WTC11 (cell line): ENCODE measurements at regions not wholly inside any gene's neighbourhood (a gene's known extent, or its start where the extent isn't known, plus 50 kb on each side); places are given as distances from the start of the nearest gene placed in this dataset.

Experiments used
- ATAC-seq: fragments of 200-7000 bp; cut with Tn5 transposase; 2 replicates; pipeline ENCODE4 v1.10.0; 2021; ENCODE audit warnings: mild to moderate bottlenecking, moderate library complexity
- CTCF ChIA-PET: fragments of 300-600 bp; sonication (Branson Sonifier 250); formaldehyde crosslinking; loops from one replicate; lab custom pipeline; 2021; ENCODE audit warnings: antibody characterized with exemption; lab: Charles Lee
- POLR2A ChIA-PET: fragments of 350-600 bp; sonication (Branson Sonifier 250); formaldehyde crosslinking; loops from one replicate; lab custom pipeline; 2021; ENCODE audit warnings: antibody characterized with exemption; lab: Charles Lee
- DNase-seq: peaks from one replicate; pipeline ENCODE4 v3.0.0; 2021; ENCODE audit warnings: low spot score
- H3K27ac Mint-ChIP-seq: 2 replicates; pipeline ENCODE4 v1.8.0; 2021; ENCODE audit warnings: mixed read lengths
- H3K27me3 Mint-ChIP-seq: 2 replicates; pipeline ENCODE4 v1.8.0; 2021; ENCODE audit warnings: low read depth, mild to moderate bottlenecking, moderate library complexity, mixed read lengths
- H3K36me3 Mint-ChIP-seq: 2 replicates; pipeline ENCODE4 v1.8.0; 2021; ENCODE audit warnings: mixed read lengths
- H3K4me1 Mint-ChIP-seq: 2 replicates; pipeline ENCODE4 v1.8.0; 2022; ENCODE audit warnings: mixed read lengths
- H3K4me3 Mint-ChIP-seq: 2 replicates; pipeline ENCODE4 v1.8.0; 2021; ENCODE audit warnings: mild to moderate bottlenecking, moderate library complexity, mixed read lengths
- H3K9me3 Mint-ChIP-seq: 2 replicates; pipeline ENCODE4 v1.8.0; 2021; ENCODE audit warnings: mixed read lengths
- AFF4 ChIP-seq: sonication (generic); formaldehyde crosslinking; IDR thresholded peaks from 2 replicates; pipeline ENCODE4 v1.8.1; 2023; ENCODE audit warnings: mild to moderate bottlenecking, missing genetic modification reagents, borderline replicate concordance
- ATF2 ChIP-seq: sonication (generic); formaldehyde crosslinking; IDR thresholded peaks from 2 replicates; pipeline ENCODE4 v1.8.1; 2022; ENCODE audit warnings: low read depth, missing genetic modification reagents, borderline replicate concordance
- CREM ChIP-seq: sonication (generic); formaldehyde crosslinking; IDR thresholded peaks from 2 replicates; pipeline ENCODE4 v1.8.1; 2022; ENCODE audit warnings: mild to moderate bottlenecking, missing genetic modification reagents, moderate library complexity
- E2F4 ChIP-seq: sonication (generic); formaldehyde crosslinking; IDR thresholded peaks from 2 replicates; pipeline ENCODE4 v1.8.1; 2022; ENCODE audit warnings: low read depth, mild to moderate bottlenecking, moderate library complexity, missing genetic modification reagents, borderline replicate concordance
- E2F5 ChIP-seq: sonication (generic); formaldehyde crosslinking; IDR thresholded peaks from 2 replicates; pipeline ENCODE4 v1.8.1; 2022; ENCODE audit warnings: mild to moderate bottlenecking, moderate library complexity, missing genetic modification reagents
- FOXK1 ChIP-seq: sonication (generic); formaldehyde crosslinking; IDR thresholded peaks from 2 replicates; pipeline ENCODE4 v1.8.0; 2022; ENCODE audit warnings: mild to moderate bottlenecking, moderate library complexity, missing genetic modification reagents
- GTF2I ChIP-seq: fragments of 250-450 bp; sonication (Bioruptor Pico); conservative IDR thresholded peaks from 2 replicates; pipeline ENCODE4 v1.4.0; 2021; ENCODE audit warnings: mild to moderate bottlenecking
- MLX ChIP-seq: sonication (generic); formaldehyde crosslinking; IDR thresholded peaks from 2 replicates; pipeline ENCODE4 v1.8.1; 2023; ENCODE audit warnings: mild to moderate bottlenecking, missing genetic modification reagents, moderate library complexity
- NR2C2 ChIP-seq: sonication (generic); formaldehyde crosslinking; IDR thresholded peaks from 2 replicates; pipeline ENCODE4 v1.8.0; 2022; ENCODE audit warnings: mild to moderate bottlenecking, missing genetic modification reagents
- SOX15 ChIP-seq: fragments of 250-450 bp; sonication (Bioruptor Pico); IDR thresholded peaks from 2 replicates; pipeline ENCODE4 v1.9.0; 2021; ENCODE audit warnings: mild to moderate bottlenecking
- ZNF416 ChIP-seq: fragments of 250-450 bp; sonication (Bioruptor Pico); IDR thresholded peaks from 2 replicates; pipeline ENCODE4 v1.9.0; 2021; ENCODE audit warnings: mild to moderate bottlenecking, inconsistent platforms
- ZNF423 ChIP-seq: fragments of 250-450 bp; sonication (Bioruptor Pico); IDR thresholded peaks from 2 replicates; pipeline ENCODE4 v2.1.2; 2022; ENCODE audit warnings: mild to moderate bottlenecking, moderate library complexity
- TF ChIP-seq, protein P1 (sequence below): sonication (generic); formaldehyde crosslinking; conservative IDR thresholded peaks from 2 replicates; pipeline ENCODE4 v1.8.1; 2022; ENCODE audit warnings: mild to moderate bottlenecking, missing genetic modification reagents
- TF ChIP-seq, protein P2 (sequence below): sonication (generic); formaldehyde crosslinking; IDR thresholded peaks from 2 replicates; pipeline ENCODE4 v1.8.0; 2022; ENCODE audit warnings: missing genetic modification reagents
- TF ChIP-seq, protein P3 (sequence below): sonication (generic); formaldehyde crosslinking; IDR thresholded peaks from 2 replicates; pipeline ENCODE4 v1.8.1; 2023; ENCODE audit warnings: mild to moderate bottlenecking, missing genetic modification reagents

DNA sequence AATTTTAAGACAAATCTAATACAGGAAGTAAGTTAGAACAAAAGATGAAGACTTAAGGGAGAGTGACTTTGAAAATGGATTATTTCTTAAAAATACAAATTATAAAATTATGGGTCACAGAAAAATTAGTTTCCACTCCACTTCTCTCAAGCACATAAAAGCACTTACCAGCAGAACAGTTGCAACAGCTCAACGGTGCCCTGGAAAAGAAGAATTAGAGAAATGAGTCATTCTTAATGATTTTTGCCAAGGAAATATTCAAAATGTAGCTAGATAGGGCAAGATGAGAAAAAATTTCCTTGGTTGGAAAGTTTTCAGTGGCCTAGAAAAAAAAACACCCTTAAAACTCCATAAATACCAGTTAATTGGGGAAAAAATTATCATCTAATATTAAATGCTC lies 2185.6 kb upstream of the CELF4 start (continued):
- TF ChIP-seq GTF2I (CRISPR knock-in tag), result no peak
- TF ChIP-seq SOX15 (CRISPR knock-in tag), result no peak
- TF ChIP-seq, protein P1, sequence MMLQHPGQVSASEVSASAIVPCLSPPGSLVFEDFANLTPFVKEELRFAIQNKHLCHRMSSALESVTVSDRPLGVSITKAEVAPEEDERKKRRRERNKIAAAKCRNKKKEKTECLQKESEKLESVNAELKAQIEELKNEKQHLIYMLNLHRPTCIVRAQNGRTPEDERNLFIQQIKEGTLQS (CRISPR knock-in tag), result no peak
- TF ChIP-seq ZNF416 (CRISPR knock-in tag), result no peak
- TF ChIP-seq MLX (CRISPR knock-in tag), result no peak
- no peak for TF ChIP-seq CREM (CRISPR knock-in tag)
- TF ChIP-seq, protein P2, sequence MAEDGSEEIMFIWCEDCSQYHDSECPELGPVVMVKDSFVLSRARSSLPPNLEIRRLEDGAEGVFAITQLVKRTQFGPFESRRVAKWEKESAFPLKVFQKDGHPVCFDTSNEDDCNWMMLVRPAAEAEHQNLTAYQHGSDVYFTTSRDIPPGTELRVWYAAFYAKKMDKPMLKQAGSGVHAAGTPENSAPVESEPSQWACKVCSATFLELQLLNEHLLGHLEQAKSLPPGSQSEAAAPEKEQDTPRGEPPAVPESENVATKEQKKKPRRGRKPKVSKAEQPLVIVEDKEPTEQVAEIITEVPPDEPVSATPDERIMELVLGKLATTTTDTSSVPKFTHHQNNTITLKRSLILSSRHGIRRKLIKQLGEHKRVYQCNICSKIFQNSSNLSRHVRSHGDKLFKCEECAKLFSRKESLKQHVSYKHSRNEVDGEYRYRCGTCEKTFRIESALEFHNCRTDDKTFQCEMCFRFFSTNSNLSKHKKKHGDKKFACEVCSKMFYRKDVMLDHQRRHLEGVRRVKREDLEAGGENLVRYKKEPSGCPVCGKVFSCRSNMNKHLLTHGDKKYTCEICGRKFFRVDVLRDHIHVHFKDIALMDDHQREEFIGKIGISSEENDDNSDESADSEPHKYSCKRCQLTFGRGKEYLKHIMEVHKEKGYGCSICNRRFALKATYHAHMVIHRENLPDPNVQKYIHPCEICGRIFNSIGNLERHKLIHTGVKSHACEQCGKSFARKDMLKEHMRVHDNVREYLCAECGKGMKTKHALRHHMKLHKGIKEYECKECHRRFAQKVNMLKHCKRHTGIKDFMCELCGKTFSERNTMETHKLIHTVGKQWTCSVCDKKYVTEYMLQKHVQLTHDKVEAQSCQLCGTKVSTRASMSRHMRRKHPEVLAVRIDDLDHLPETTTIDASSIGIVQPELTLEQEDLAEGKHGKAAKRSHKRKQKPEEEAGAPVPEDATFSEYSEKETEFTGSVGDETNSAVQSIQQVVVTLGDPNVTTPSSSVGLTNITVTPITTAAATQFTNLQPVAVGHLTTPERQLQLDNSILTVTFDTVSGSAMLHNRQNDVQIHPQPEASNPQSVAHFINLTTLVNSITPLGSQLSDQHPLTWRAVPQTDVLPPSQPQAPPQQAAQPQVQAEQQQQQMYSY (CRISPR knock-in tag), result no peak
- TF ChIP-seq, protein P3, sequence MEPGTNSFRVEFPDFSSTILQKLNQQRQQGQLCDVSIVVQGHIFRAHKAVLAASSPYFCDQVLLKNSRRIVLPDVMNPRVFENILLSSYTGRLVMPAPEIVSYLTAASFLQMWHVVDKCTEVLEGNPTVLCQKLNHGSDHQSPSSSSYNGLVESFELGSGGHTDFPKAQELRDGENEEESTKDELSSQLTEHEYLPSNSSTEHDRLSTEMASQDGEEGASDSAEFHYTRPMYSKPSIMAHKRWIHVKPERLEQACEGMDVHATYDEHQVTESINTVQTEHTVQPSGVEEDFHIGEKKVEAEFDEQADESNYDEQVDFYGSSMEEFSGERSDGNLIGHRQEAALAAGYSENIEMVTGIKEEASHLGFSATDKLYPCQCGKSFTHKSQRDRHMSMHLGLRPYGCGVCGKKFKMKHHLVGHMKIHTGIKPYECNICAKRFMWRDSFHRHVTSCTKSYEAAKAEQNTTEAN (CRISPR knock-in tag), result no peak
- no peak for TF ChIP-seq E2F4 (CRISPR knock-in tag)
- TF ChIP-seq, all 79 proteins: peak for 0

GRCh38 chr18:39749154-39749553 lies 2183.6 kb upstream of the CELF4 start:
- no peak for TF ChIP-seq FOXK1 (CRISPR knock-in tag)
- no peak for TF ChIP-seq ATF2
- TF ChIP-seq NR2C2, result no peak
- no peak for TF ChIP-seq AFF4 (CRISPR knock-in tag)
- no peak for TF ChIP-seq ZNF423
- no peak for TF ChIP-seq E2F5 (CRISPR knock-in tag)
- no peaks in the 10 kb centered on the region for H3K27me3 Mint-ChIP-seq

More at GRCh38 chr18:39749154-39749553, 2183.6 kb upstream of the CELF4 start:
- Mint-ChIP-seq H3K9me3 (peaks cover 40% of the 10 kb centered on the region), H3K27ac (no peak overlapping the region), H3K4me1 (no peaks in the 10 kb centered on the region), H3K36me3 (peaks cover 45% of the 10 kb centered on the region), H3K4me3 (no peak overlapping the region)
- ATAC-seq (no peak), DNase-seq (no peak)
- ChIA-PET POLR2A (no interaction called here), CTCF (no interaction called here)
